ENCODE measurements at regions not wholly inside any gene's neighbourhood (a gene's known extent, or its start where the extent isn't known, plus 50 kb on each side); places are given as distances from the start of the nearest gene placed in this dataset.
A peak's percentile ranks its signal among the peaks of the same experiment; 100 is the strongest.

DNA sequence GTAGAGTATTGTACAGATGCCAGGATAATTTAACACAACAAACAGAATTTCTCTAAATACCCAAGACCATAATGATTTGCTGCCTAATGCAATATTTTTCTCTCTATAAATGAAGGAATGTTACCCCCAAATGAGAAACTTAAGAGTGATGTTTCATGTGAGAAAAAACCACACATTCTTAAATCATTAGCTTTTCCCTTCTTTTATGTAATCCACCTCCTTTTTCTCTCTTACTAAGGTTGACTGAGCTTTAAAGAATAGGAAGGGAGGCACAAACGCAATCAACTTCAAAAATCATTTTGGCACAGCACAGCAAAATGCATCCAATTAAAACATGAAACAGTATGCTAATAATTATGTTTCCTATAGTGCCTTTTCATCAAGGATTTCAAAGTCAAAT, 698.1 kb upstream of the CDH2 start:
- no peak for DNase-seq

DNA sequence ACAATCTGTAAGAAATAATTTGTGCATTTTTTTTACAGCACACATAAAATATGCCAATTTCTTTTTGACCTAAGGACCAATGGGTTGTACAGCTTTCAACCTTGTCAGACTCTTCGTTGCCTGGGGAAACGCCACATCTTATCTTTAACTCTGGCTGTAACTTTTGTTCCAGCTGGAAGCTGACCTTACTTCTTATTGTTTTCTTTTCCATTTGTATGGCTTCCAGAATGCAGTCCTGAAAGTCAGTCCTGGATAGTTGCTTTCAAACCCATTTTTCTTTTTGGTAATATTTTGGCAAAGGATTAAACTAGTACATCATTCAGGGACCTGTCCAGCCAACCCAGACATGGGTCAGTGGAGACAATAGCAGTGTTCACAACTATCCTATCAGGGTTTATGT, 686.5 kb upstream of the CDH2 start:
- no peak for DNase-seq

DNA sequence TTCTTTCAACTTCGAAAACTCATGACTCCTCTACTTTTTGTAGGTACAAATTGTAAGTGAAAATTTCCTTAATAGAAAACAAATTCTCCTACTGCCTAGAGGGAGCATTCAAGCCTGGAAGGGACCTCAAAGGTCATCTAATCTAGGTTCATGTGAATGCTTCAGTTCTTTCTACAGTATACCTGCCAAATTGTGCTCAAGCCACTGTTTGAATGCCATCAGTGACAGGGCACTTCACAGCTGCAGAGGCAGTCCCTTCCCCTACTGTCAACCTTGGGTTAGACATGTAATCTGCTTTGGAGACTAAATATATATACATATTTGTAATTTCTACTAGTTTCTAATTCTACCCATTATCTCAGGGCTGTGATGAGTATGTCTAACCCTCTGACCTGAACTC, 681.3 kb upstream of the CDH2 start:
- DNase-seq: no peak

DNA sequence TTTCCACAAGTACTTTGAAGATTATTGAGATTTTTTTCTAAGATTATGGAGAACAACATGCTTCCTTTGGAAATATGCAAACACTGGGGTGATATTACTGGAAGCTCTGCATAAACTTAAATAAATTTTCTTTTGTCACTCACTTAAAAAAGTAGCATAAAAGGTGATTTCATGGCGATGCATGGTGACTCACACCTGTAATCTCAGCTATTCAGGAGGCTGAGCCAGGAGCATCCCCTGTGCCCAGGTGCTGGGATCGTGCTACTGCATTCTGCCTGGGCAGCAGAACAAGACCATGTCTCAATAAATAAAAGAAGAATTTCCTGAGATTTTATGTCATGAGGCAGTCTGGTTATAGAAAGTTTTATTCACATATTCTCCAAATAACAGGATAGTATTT, 679.1 kb upstream of the CDH2 start:
- no peak for DNase-seq

DNA sequence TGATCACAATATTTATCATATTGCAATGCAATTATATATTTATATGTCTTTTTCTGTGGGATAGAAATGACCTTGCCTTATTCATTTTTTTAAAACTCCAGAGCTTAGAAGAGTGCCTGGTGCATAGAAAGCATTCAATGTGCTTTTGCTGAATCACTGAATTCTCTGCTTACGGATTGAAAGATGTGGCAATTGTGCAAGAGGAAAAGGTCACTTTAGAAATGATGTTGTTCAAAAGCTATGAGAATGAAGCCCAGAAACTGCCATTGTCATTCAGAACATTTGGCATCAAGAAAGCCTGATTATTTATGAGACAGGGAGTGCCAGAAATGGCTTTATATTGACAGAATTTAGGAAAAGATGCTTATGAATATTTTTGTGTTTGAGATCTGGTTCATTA, 678.6 kb upstream of the CDH2 start:
- no peak for DNase-seq

DNA sequence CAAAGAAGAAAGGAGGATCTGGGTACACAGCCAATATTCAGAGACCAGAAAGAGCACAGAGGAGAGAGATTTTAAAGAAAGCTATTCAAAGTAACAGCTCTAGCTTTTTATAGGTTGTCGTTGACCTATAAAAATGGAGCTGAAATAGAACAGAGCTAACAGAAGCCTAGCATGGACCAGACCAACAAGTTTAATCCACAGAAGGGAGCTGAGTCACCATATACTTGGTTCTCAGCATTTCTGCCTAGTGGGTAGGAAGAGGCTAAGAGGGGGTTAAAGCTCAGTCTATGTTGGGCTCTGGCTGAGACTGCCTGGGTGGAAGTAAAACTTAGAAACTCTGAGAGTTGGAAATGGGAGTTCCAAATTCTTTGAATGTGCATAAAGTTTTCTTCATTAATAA, 678.0 kb upstream of the CDH2 start:
- no peak for DNase-seq

DNA sequence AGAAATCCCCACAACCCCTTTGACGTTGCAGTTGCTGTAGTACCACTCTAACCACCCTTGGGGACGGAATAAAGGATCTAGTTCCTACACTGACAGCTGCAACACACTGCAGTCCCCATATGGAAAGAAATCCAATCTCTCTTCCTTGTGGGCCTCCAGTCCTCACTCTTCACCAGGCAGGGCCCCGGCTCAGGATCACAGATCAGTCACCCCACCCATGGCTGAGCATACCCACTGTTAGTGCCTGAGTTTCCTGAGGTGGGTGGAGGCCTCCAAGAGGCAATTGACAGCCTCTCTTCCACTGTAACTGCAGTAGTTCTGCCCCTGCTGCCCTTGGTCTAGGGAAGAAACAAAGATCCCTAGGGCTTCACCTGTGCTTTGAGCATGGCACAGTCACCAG, 670.0 kb upstream of the CDH2 start:
- no peak for DNase-seq

DNA sequence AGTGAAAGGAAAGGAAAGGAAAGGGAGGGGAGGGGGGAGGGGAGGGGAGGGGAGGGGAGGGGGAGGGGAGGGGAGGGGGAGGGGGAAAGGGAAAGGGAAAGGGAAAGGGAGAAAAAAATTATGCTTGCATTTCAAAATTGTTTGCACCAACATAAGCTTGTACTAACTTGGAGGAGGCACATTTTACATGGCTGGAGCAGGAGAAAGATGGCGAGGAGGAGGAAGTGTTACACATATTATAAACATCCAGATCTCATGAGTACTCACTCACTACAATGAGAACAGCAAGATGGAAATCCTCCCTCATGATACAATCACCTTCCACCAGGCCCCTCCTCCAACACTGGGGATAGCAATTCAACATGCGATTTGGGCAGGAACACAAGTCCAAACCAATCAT, 660.2 kb upstream of the CDH2 start:
- no peak for DNase-seq

DNA sequence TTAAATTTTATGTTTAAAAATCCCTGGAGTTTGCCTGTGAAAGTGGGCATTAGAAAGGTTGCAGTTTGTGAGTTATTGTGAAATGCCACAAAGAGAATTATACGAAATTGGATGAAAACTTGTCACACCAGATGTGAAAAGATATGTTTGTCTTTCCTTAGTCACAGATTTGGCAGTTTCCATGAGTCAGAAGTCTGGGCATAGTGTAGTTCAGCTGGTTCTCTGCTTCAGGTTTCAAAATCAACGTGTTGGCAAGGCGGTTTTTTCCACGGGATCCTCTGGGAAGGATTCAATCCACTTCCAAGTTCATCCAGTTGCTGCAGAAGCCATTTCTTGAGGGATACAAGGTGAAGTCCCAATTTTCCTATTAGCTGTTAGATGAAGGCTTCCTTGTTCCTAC, 658.0 kb upstream of the CDH2 start:
- no peak for DNase-seq

DNA sequence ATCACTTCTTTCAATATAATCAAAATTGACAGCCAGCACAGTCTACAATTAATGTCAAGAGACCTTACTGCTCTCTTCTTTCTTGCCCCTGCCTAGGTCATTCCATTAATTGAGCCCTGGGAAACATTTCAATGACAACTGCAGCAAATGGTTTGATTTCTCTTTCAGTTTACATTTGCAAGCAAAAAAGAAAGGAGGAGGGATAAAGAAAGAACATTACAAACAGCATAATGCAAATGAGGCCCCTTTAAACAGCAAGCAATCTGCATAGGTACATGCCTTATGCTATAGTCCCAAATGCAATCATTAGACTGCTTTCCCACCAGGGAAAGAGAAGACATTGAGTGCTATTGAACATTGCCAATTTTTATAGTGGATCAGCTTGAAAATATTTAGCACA, 655.0 kb upstream of the CDH2 start:
- DNase-seq: no peak

DNA sequence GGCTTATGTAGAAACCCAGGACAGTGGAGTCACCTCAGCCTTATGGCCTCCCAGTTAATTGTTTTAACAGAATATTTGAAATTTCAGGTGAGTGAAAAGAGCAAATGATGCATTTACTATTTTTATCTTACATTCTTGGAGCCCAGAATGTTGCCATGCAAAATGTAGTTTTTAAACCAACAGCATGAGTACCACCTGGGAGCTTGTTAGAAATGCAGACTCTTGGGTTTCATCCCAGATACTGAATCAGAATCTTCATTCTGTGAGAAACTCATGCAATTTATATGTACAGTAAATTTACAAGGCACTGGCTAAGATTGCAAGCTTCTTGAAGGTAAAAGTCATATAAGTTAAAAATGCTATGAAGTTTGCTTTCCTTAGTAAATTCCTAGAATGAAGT, 654.5 kb upstream of the CDH2 start:
- DNase-seq: no peak

DNA sequence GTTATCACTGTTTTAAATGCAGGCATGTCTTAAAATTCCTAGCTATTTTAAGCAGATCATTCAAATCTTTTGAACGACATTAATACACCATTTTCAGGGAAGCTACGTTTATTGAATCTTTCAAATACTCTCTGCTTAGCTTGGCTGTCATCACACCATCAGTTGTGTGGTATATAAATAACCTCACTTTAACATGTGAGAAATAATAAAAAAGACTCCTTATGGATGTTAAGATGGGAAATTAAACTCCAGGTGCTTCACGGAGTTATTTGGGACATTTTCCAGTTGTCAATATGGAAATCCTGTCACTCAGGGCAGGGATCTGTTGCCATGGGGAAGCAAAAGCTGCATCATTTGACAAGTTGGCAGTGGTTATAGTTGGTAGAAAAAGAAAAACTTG, 649.2 kb upstream of the CDH2 start:
- no peak for DNase-seq

DNA sequence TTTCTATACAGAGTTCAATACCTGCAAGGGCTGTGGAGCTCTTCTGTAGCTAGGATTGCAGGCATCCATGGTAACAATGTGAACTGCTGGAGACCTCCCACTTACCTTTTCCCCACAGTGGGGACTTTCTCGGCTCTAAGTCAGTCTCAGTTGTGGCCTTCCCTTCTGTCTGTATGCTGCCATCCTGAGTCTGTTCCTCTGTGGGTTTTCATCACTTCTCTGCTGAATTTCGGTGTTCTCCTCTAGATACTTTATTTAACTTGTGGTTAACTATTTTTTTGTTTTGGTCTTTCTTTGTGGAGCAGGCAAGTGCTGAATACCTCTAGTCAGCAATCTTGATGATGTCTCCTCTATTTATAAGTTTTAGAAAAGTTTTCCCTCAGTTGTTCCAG, 647.2 kb upstream of the CDH2 start:
- DNase-seq: no peak

DNA sequence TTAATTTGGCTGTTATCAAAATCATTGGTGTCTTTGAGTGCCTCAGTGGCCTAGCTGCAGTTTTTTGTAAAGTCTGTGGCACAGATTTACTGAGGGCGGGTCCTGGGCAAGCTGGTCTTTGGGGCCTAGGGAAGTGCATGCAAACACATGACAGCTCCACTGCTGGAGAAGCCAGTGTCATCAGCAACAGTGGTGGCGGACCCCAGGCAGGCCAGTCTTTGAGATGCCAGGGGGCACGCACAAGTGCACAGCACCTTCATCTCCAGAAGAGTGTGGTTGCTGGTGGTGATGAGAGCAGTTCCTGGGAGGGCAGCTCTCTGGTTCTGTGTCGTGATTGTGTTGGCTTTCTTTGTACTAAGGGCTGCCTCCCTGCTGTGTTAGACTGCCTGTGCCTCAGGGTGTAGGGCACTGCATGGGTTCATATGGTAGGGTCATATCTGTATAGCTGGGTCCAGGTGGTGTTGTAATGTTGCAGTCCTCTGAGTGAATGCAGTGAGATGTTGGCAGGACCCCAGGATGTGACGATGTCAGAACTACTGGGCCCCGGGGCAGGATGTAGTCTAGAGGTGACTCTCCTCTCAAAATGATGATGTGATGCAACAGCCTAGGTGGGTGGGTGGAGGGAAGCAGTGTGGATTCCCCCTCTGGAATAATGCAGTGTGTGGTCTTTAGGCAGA, 646.7 kb upstream of the CDH2 start:
- no peak for DNase-seq

DNA sequence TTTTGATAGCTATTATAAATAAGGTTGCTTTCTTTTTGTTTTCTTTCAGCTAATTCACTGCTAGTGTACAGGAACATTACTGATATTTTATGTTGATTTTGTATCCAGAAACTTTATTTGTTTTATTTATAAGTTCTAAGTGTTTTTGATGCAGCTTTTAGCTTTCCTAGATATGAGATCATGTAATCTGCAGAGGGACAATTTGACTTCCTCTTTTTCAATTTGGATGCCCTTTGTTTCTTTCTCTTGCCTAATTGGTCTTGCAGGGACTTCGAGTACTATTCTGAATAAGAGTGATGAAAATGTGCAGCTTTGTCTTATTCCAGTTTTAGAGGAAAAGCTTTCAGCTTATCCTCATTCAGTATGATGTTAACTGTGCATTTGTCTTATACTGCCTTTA, 643.4 kb upstream of the CDH2 start:
- DNase-seq: no peak

DNA sequence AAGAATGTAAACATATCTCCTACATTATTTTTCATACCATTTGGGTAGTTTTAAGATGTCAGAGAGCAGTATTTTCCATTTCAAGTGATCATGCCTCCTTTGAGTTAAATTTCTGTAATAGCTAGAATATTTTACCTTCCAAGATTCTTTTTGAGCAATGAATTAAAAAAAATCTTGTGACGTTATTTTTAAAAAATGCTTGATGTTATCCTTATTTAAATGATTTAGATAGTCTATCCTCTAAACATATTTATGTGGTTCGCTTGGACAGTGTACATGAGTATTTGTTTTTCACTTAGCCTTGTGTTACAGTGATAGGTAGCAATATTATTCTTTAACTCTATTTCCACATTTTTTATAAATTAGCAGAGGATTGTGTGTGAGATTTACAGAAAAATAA, 639.2 kb upstream of the CDH2 start:
- no peak for DNase-seq

DNA sequence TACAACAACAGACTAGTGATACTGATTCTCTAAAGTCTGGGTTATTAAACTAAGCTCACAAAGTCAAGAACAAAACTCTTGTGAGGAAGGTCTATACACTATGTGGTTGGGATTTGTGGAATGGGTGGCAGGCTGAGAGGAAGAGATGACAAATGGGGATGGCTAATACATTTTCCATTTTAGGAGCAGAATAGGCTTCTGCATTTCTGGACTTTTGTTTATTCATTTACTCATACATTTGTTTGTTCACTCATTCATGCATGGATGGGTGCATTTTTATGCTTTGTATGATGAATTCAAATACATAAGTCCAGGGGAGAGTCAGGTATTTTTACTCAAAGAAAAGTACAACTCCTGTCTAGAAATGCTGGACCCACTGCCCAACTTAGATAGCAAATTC, 637.4 kb upstream of the CDH2 start:
- DNase-seq: no peak

DNA sequence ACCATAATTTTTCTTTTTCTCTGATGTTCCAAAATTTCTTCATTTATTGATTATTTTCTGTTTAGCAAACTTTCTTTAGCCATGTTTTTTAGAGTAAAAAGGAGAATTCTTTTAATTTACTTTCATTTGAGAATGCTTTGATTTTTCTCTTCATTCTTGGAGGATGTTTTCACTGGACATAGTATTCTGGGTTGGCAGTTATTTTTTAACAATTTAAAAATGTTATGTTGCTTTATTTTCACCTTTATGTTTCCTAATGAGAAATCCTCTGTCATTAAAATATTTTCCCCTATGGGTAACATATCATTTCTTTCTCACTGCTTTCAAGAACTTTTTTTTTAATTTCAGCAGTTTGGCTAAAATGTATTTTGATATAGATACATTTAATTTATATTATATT, 631.4 kb upstream of the CDH2 start:
- no peak for DNase-seq

DNA sequence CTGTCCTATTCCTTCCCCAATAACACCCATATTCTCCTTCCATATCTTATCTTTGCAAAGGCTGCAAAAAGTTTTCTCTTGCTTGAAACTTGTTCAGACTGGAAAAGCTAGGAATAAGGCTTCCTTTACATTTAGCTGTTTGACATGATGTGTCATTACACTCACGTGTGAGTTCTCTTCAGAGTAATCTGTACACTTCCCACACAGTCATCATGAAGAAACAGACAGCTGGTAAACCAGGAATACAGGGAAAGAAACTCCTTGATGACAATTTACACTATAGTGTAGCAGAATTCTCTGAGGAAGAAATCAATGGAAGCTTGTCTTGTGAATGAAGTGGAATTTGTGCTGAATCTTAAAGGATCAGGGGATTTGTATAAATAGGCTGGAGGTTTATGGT, 628.6 kb upstream of the CDH2 start:
- DNase-seq: no peak

DNA sequence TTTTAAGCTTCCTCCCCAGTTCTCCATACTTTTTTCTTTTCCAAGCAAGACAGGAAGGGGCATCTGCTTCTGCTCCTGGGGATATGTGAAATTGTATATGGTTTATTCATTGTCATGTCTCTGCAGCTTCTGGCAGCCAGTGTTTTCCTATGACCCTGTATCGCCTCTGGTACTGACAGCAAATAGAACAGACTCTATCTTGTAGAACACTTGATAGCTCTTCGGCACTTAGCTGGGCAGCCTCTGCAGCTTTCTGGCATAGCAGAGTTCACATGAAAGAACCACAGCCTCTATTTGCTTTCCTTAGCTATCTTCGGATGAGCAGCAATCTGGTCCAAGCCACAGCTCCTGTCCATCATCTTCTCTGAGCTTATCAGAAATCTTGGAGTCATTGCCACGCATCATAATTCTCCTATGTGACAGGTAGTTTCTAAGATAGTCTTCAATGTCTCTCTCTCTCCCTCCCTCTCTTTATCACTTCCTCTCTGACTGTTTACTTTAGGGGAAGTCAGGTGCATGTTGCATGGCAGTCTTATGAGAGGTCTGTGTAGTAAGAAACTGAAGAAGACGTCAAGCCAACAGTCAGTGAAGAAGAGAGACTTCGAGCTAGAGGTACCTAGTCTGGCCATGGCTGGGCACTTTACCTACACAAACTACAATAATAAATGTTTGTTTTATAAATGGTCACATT, 627.7 kb upstream of the CDH2 start:
- DNase-seq: no peak

DNA sequence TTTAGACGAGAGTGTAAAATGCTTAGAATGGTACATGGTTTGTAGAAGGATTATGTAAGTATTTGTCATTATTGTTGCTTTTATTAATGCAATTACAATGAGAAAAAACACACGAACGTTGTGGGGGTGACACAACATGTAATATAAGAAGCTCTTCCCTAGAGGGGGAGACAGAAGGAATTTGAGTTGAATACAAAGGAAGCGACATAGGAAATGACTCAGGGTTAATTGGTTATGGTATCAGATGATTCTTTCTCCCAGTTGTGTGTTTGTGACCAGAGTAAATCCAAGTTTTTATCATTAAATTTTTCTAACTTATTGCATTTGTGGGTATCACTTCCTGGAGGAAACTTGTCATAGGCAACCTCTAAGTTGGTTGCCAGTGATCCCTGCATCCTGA, 625.6 kb upstream of the CDH2 start:
- no peak for DNase-seq

DNA sequence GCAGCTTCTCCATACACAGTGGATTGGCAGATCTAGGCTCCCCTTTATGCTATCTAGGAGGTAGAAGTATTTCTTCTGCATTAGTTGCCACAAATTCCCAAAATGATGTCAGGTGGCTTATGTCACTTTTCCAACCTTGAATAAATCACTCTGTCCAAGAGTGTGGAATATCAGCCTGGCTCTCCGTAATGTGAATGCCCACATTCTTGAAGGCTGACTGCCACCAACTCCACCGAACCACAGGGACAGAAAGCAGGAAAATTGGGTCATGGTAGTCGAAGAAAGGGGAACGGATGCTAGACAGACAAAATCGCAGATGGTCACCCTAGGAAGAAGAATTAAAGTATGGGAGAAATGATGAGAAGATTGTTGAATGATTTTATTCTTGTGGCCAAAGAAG, 624.9 kb upstream of the CDH2 start:
- no peak for DNase-seq

DNA sequence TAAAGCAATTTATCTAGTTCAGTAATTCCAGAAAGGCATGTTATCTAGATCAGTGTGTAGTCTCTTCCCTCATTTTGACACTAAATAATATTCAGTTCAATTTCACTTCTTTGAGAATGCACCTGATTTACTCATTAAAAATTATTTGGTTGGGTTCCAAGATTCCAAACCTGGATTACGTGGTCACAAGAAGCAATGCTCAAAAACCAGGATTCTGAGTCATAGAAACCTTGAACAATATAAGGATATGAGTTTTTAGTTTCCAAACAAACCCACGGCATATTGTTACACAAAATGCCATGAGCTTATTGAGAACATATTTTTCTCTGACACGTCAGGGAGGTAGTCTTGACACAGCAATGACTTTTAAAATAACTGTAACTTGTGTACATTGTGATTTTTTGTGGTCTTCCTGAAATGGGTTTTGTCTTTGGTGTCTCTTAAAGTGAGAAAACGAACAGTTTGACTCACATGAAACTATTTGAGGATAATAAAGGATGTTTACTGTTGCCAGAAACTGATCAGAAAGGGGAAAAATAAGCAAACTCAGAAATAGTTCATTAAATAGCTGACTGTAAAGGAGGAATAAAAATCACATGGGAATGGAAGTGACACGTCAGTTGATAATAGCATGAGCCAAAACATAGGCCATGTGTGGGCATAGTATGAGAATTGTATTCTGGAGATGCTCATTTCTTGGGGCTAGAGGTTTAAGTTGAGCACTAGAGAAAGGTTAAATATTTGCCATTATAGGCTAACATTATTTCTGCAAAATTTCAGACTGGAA, 617.7 kb upstream of the CDH2 start:
- DNase-seq: no peak

DNA sequence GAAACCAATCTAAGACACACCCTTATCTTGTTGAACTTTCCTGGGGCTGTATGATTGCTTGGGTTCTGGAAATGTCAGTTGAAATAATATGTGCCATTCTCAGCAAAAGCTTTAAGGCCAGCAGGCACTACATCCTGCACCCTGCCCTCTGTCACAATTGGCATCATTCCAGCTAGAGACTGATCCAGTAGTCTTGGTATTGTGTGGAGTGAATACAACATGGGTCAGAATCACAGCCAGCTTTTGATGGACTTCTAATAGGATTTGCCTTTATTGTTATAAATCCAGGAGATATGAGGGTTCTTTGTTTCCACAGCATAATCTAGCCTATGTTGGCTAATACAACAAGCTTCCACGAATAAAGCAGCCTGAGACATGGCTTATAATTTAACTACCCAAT, 617.0 kb upstream of the CDH2 start:
- peak; percentile 9 for DNase-seq
